ENCODE measurements at regions not wholly inside any gene's neighbourhood (a gene's known extent, or its start where the extent isn't known, plus 50 kb on each side); places are given as distances from the start of the nearest gene placed in this dataset.

GRCh38 chr20:52804497-52805295 lies 167.5 kb upstream of the TSHZ2 start:
- Histone ChIP-seq H3K27me3 (ENCODE audit: control insufficient read depth, insufficient read depth, low read length) (no peaks in the 10 kb centered on the region), H3K4me1 (ENCODE audit: control insufficient read depth, insufficient read depth, low read length) (no peaks in the 10 kb centered on the region), H3K4me3 (ENCODE audit: low read depth in 2 of 2, low read length in 2 of 2) (no peak overlapping the region), H3K27ac (ENCODE audit: low read length) (no peak overlapping the region), H3K36me3 (ENCODE audit: control insufficient read depth, insufficient read depth, low read length) (no peaks in the 10 kb centered on the region; the same call in 1 of the 2 replicates), H3K9me3 (ENCODE audit: control insufficient read depth, insufficient read depth, low read depth, low read length) (no peaks in the 10 kb centered on the region)
- ChIA-PET POLR2A (no interaction called here), CTCF (no interaction called here)
- in situ Hi-C loops (cut with HindIII; ENCODE audit: low pct_unique_long_range_greater_than_20kb, low sequenced_read_pairs): no loop called here
- no TSS peak for BruUV-seq (replicated peaks)
- intact Hi-C loops (cut with micrococcal nuclease; ENCODE audit: unreplicated experiment): no loop called here
- no peak for ATAC-seq
- DNase-seq (ENCODE audit: low read depth, low spot score): no peak
- TF ChIP-seq POLR2AphosphoS5 (IDR thresholded peaks at IDR 0.05; ENCODE audit: low read depth, low read length) (no peak), REST (IDR thresholded peaks at IDR 0.05; ENCODE audit: insufficient read depth in 1 of 2, low read depth in 2 of 2, low read length in 1 of 2) (no peak), SIN3A (IDR thresholded peaks at IDR 0.05; ENCODE audit: borderline replicate concordance, insufficient read depth, low read depth, low read length) (no peak), TCF7L2 (IDR thresholded peaks at IDR 0.05; ENCODE audit: low read depth, low read length) (no peak)
- TF ChIP-seq, protein P1, sequence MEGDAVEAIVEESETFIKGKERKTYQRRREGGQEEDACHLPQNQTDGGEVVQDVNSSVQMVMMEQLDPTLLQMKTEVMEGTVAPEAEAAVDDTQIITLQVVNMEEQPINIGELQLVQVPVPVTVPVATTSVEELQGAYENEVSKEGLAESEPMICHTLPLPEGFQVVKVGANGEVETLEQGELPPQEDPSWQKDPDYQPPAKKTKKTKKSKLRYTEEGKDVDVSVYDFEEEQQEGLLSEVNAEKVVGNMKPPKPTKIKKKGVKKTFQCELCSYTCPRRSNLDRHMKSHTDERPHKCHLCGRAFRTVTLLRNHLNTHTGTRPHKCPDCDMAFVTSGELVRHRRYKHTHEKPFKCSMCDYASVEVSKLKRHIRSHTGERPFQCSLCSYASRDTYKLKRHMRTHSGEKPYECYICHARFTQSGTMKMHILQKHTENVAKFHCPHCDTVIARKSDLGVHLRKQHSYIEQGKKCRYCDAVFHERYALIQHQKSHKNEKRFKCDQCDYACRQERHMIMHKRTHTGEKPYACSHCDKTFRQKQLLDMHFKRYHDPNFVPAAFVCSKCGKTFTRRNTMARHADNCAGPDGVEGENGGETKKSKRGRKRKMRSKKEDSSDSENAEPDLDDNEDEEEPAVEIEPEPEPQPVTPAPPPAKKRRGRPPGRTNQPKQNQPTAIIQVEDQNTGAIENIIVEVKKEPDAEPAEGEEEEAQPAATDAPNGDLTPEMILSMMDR (IDR thresholded peaks at IDR 0.05): no peak

DNA sequence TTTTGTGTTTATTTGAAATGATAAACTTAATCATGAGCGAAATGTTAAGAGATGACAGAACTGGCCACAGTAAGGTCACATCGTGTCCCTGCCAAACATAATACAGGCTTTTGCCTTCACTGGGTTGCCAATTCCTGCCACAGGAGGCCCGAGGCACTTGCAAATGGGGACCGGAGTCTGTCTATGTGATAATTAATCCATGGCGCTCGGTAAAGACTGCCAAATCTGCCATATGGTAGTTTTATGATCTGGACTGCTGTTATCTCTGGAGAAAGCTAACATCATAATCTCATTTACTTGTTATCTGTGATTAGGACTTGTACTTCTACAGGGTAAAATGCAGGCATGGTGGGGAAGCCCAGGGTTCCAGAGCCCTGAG lies 170.5 kb upstream of the TSHZ2 start:
- Histone ChIP-seq H3K27me3 (ENCODE audit: control insufficient read depth, insufficient read depth, low read length) (no peaks in the 10 kb centered on the region), H3K27ac (ENCODE audit: low read length) (no peak overlapping the region), H3K9me3 (ENCODE audit: control insufficient read depth, insufficient read depth, low read depth, low read length) (no peaks in the 10 kb centered on the region), H3K4me3 (ENCODE audit: low read depth in 2 of 2, low read length in 2 of 2) (no peak overlapping the region), H3K36me3 (ENCODE audit: control insufficient read depth, insufficient read depth, low read length) (no peaks in the 10 kb centered on the region; the same call in 1 of the 2 replicates), H3K4me1 (ENCODE audit: control insufficient read depth, insufficient read depth, low read length) (no peaks in the 10 kb centered on the region)
- intact Hi-C loops (cut with micrococcal nuclease; ENCODE audit: unreplicated experiment) (no loop called here), in situ Hi-C loops (cut with HindIII; ENCODE audit: low pct_unique_long_range_greater_than_20kb, low sequenced_read_pairs) (no loop called here)
- no TSS peak for BruUV-seq (replicated peaks)
- no peak for DNase-seq (ENCODE audit: low read depth, low spot score)
- ChIA-PET CTCF (no interaction called here), POLR2A (no interaction called here)
- ATAC-seq: no peak
- TF ChIP-seq TCF7L2 (IDR thresholded peaks at IDR 0.05; ENCODE audit: low read depth, low read length): no peak
- TF ChIP-seq, protein P1 (IDR thresholded peaks at IDR 0.05): no peak
- TF ChIP-seq POLR2AphosphoS5 (IDR thresholded peaks at IDR 0.05; ENCODE audit: low read depth, low read length): no peak
- TF ChIP-seq SIN3A (IDR thresholded peaks at IDR 0.05; ENCODE audit: borderline replicate concordance, insufficient read depth, low read depth, low read length): no peak
- TF ChIP-seq REST (IDR thresholded peaks at IDR 0.05; ENCODE audit: insufficient read depth in 1 of 2, low read depth in 2 of 2, low read length in 1 of 2): no peak
